AG09309 (cell line): ENCODE measurements at regions not wholly inside any gene's neighbourhood (a gene's known extent, or its start where the extent isn't known, plus 50 kb on each side); places are given as distances from the start of the nearest gene placed in this dataset.
"Not testable (repeated sequence)": the region's sequence is repeated elsewhere in the genome, so short reads cannot be mapped to it uniquely, and the experiment has no call there.

Experiments used
- DNase-seq: peaks from one replicate; pipeline ENCODE4 v3.0.0-alpha.2; 2010; ENCODE audit warnings: low read depth
- H3K4me3 ChIP-seq: 2 replicates; pipeline ENCODE4 v1.5.1; 2011; ENCODE audit warnings: mild to moderate bottlenecking, low read depth, low read length, moderate library complexity; ENCODE audit not compliant: control insufficient read depth
- CTCF ChIP-seq: IDR thresholded peaks from 2 replicates; pipeline ENCODE4 v1.5.1; 2011; ENCODE audit warnings: mild to moderate bottlenecking, low read depth, low read length, inconsistent platforms; ENCODE audit not compliant: insufficient read depth, control insufficient read depth; ENCODE audit errors: missing control alignments

- DNase-seq, result no peak
- H3K4me3 ChIP-seq, result no peak overlapping the region
- no peak for TF ChIP-seq CTCF
These were observed 560.0 kb upstream of the KCND2 start for GRCh38 chr7:119712886-119713462.

- TF ChIP-seq CTCF, result no peak
- no peak overlapping the region for H3K4me3 ChIP-seq
- no peak for DNase-seq
These were observed 559.4 kb upstream of the KCND2 start for GRCh38 chr7:119713606-119714005.

GRCh38 chr7:119720541-119720940 lies 552.4 kb upstream of the KCND2 start:
- DNase-seq, result peak; percentile 4
- no peak for TF ChIP-seq CTCF
- no peak overlapping the region for H3K4me3 ChIP-seq

GRCh38 chr7:119724041-119724792 lies 548.8 kb upstream of the KCND2 start:
- H3K4me3 ChIP-seq, result no peak overlapping the region
- DNase-seq, result no peak
- TF ChIP-seq CTCF, result no peak

- TF ChIP-seq CTCF, result no peak
- no peak for DNase-seq
- no peak overlapping the region for H3K4me3 ChIP-seq
These were observed 539.7 kb upstream of the KCND2 start for GRCh38 chr7:119733127-119733879.

GRCh38 chr7:119737390-119737789 lies 535.6 kb upstream of the KCND2 start:
- TF ChIP-seq CTCF, result no peak
- H3K4me3 ChIP-seq, result no peak overlapping the region
- DNase-seq, result no peak

GRCh38 chr7:119745280-119745679 lies 527.7 kb upstream of the KCND2 start:
- DNase-seq, H3K4me3 ChIP-seq: not testable (repeated sequence)
